Activated T-cell treated with anti-CD3 and anti-CD28 coated beads, Interleukin-2, amount 50 U/mL, for 24 hours (primary cell): ENCODE measurements at regions not wholly inside any gene's neighbourhood (a gene's known extent, or its start where the extent isn't known, plus 50 kb on each side); places are given as distances from the start of the nearest gene placed in this dataset.

Experiments used
- DNase-seq: peaks from one replicate; pipeline ENCODE4 v3.0.0-alpha.2; 2020
- H3K27ac Mint-ChIP-seq: 2 replicates; pipeline ENCODE4 v1.8.0; 2020; ENCODE audit warnings: mild to moderate bottlenecking, mixed read lengths
- H3K27me3 Mint-ChIP-seq: 2 replicates; pipeline ENCODE4 v1.8.0; 2020; ENCODE audit warnings: mixed read lengths
- H3K36me3 Mint-ChIP-seq: 2 replicates; pipeline ENCODE4 v1.8.0; 2020; ENCODE audit warnings: low read depth, mixed read lengths
- H3K4me1 Mint-ChIP-seq: 2 replicates; pipeline ENCODE4 v1.8.0; 2020; ENCODE audit warnings: low read depth, mixed read lengths
- H3K4me3 Mint-ChIP-seq: 2 replicates; pipeline ENCODE4 v1.8.0; 2020; ENCODE audit warnings: mild to moderate bottlenecking, moderate library complexity, mixed read lengths
- H3K9me3 Mint-ChIP-seq: 2 replicates; pipeline ENCODE4 v1.8.0; 2020; ENCODE audit warnings: mixed read lengths

DNA sequence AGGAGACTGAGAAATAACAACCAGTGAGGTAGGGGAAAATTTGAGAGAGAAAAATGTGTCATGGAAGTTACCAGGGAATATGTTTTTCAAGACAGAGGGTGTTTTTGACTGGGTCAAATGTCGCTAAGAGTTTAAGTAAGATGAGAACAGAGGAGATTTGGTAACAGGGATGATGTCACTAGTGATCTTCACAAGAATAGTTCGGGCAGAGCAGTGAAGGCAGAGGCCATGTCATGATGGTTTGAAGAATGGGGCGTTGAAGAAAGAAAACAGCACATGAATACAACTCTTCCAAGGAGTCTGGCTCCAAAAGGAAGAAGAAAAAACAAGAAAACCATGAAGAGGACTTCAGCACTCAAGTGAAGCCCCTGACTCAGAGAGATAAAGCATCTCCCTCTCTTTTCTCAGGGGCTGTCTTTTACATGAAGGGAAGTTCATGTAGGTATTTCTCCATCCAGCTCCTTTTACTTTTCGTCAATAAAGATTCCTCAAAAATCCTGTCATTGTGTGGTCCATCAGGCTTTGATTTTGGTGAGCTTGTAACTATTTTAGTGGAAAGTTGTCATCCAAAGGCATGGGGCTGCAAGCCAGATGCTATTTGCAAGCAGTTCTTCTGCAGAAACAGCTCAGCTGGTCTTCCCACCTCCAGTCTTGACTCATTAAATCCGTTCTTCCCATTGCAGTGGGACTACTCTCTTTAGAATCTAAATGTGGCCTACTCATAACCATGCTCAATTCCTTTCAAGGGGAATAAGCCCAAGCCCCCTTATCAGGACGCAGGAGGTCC, 397.3 kb downstream of the LMX1A start:
- no peaks in the 10 kb centered on the region for H3K27me3 Mint-ChIP-seq
- DNase-seq: no peak

DNA sequence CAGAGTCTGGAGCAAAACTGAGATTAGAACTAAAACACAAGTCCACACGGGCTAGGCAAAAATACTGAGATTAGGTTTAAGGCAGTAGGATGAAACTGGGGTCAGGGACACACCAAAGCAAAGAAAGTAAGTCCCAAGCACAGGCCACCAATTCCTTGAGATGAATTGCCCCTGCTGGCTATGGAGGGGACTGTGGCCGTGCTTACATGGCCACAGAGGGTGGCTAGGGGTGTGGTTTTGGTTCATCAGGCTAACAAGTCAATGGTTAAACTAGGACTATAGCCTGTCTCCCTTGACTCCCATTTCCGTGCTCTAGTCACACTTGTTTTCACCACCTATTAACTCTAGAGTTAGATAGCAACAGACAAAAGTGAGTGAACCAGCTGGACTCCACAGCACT, 394.8 kb downstream of the PBX1 start:
- peaks cover 13% of the 10 kb centered on the region for H3K9me3 Mint-ChIP-seq
- no peaks in the 10 kb centered on the region for H3K36me3 Mint-ChIP-seq
- no peak for DNase-seq
- H3K27ac Mint-ChIP-seq: no peak overlapping the region
- H3K4me1 Mint-ChIP-seq: no peaks in the 10 kb centered on the region
- H3K4me3 Mint-ChIP-seq: no peak overlapping the region
- H3K27me3 Mint-ChIP-seq: no peaks in the 10 kb centered on the region

More for the DNA sequence above, 397.3 kb downstream of the LMX1A start:
- no peaks in the 10 kb centered on the region for H3K36me3 Mint-ChIP-seq
- no peak overlapping the region for H3K4me3 Mint-ChIP-seq
- H3K9me3 Mint-ChIP-seq: peaks cover 7% of the 10 kb centered on the region
- no peaks in the 10 kb centered on the region for H3K4me1 Mint-ChIP-seq
- no peak overlapping the region for H3K27ac Mint-ChIP-seq

DNA sequence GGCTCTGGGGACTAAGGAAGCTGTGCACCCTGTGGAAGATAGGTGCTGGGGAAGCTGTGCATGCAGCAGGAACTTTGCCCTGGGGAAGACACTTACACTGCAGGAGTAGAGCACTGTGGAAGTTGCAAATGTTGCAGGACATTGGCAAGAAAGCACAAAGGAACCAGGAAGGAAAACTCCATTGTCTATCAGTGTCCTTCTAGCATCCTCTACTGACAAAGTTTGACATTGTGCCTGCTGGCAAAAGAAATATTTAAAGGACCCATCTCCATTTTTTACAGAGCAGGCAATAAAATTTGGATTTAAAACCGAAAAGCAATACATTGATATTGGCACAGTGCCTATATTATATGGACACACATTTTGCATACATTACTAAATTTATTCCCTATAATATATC, 394.1 kb downstream of the PBX1 start:
- Mint-ChIP-seq H3K4me3 (no peak overlapping the region), H3K27me3 (no peaks in the 10 kb centered on the region), H3K9me3 (peaks cover 14% of the 10 kb centered on the region), H3K4me1 (no peaks in the 10 kb centered on the region), H3K36me3 (no peaks in the 10 kb centered on the region), H3K27ac (no peak overlapping the region)
- DNase-seq: no peak

DNA sequence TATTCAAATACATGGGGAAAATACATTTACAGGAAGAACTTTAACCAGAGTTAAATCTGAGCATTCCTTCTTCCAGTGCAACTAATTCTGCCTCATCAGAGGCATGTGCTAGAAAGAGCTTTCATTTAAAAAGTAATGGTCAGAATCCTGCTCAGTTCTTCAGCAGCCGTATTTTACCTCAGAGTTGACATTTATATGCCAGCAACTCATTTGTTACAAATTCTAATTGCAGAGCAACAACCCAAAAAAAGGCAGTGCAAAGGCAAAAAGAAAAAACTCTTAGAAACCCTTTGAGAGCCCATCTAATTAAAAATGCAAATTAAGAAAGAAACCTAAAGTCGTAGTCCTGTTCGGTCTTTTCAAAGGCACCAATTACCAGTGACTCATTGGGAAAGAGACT, 392.5 kb downstream of the PBX1 start:
- no peaks in the 10 kb centered on the region for H3K4me1 Mint-ChIP-seq
- H3K4me3 Mint-ChIP-seq: no peak overlapping the region
- no peaks in the 10 kb centered on the region for H3K36me3 Mint-ChIP-seq
- H3K27ac Mint-ChIP-seq: no peak overlapping the region
- DNase-seq: no peak
- H3K9me3 Mint-ChIP-seq: peaks cover 15% of the 10 kb centered on the region
- H3K27me3 Mint-ChIP-seq: no peaks in the 10 kb centered on the region

DNA sequence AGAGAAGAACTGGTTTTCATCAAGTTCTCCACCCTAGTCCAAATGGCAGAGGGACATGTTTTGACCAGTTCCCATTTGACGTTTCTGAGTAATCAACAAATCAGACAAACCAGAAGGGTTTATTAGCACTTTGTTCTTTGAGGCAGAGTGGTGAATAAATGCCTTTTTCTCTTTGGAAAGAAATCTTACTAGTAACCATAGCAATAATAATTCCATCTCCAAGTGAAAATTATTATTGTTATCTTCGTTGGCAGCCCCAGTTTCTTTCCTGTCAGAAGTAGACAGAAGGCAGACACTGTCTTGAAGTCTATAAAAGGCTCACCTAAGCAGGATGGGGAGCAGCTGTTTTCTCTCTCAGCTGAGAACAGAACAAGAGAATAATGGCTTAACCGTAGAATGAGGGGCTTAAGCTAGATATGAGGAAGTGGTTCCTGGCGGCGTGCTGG, 391.6 kb downstream of the PBX1 start:
- Mint-ChIP-seq H3K9me3 (peaks cover 15% of the 10 kb centered on the region), H3K27me3 (no peaks in the 10 kb centered on the region), H3K36me3 (no peaks in the 10 kb centered on the region), H3K4me1 (no peaks in the 10 kb centered on the region), H3K4me3 (no peak overlapping the region), H3K27ac (no peak overlapping the region)
- DNase-seq: no peak

DNA sequence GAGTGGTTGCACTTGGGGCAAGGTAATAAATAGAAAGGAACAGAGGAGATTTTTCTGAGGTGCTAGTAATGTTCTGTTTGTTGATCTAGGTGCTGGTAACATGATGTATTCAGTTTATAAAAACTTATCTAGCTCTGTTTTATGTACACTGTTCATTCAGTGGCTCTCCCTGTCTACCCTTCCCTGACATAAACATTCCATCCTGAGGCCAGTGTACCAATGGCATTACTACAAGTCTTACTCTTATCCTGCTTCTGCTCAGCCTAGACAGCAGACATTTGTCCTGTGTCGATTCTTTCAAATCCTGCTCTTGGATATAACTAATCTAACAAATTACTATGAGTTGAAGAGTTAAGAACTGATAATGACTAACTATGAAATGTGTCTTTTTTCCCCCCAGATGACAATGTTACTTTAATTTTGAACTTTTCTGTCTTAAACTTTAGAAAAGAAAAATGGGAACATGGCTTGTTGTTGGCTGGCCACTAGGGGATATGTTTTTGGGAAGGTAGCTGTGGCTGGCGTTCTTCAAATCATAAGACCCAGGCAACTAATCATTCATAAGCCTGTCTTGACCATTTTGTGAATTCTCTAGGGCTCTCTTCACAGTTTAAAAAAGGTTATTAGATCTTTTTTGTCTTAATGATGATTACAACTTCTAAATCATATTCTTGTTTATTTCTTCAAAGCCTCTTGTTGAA, 390.9 kb downstream of the PBX1 start:
- H3K36me3 Mint-ChIP-seq: no peaks in the 10 kb centered on the region
- DNase-seq: no peak
- no peaks in the 10 kb centered on the region for H3K27me3 Mint-ChIP-seq
- peaks cover 15% of the 10 kb centered on the region for H3K9me3 Mint-ChIP-seq
- no peaks in the 10 kb centered on the region for H3K4me1 Mint-ChIP-seq
- H3K4me3 Mint-ChIP-seq: no peak overlapping the region
- no peak overlapping the region for H3K27ac Mint-ChIP-seq

DNA sequence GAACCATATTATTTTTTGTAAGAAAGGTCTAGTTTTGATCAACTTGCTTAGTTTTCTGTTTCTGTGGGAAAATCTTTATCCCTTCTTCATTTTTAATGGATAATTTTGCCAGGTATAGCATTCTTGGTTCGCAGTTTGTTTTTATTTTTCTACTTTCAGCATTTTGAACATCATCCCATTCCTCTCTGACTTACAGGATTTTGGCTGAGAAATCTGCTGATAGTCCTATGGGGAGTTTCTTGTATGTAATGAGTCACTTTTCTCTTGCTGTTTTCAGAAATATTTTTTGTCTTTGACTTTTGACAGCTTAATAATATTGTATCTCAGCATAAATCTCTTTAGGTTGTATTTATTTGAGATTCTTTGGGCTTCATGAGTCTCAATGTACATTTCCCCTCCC, 389.1 kb downstream of the PBX1 start:
- Mint-ChIP-seq H3K27me3 (no peaks in the 10 kb centered on the region), H3K36me3 (no peaks in the 10 kb centered on the region), H3K4me1 (no peaks in the 10 kb centered on the region), H3K27ac (no peak overlapping the region), H3K9me3 (peaks cover 18% of the 10 kb centered on the region), H3K4me3 (no peak overlapping the region)
- DNase-seq: no peak

DNA sequence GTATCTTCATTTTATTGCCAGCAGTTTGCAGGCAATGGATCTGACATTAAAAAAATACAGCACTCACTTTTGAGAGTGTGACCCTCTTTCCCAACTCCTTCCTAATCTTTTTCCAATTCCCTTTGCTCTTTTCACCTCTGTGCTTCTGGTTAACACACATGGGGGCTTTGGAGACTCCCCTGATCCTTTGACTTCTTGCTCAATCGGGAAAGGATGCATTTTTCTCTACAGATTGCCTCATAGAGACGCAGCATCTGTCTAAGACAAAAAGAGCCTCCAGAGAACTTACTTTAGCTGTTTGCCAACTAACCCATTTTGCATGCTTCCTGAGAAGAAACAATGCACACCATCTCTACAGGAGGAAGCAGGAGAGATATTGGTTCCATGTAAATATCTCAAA, 378.3 kb downstream of the PBX1 start:
- Mint-ChIP-seq H3K4me1 (no peaks in the 10 kb centered on the region), H3K27me3 (no peaks in the 10 kb centered on the region), H3K4me3 (no peak overlapping the region), H3K27ac (no peak overlapping the region), H3K36me3 (no peaks in the 10 kb centered on the region), H3K9me3 (peaks cover 4% of the 10 kb centered on the region)
- no peak for DNase-seq

DNA sequence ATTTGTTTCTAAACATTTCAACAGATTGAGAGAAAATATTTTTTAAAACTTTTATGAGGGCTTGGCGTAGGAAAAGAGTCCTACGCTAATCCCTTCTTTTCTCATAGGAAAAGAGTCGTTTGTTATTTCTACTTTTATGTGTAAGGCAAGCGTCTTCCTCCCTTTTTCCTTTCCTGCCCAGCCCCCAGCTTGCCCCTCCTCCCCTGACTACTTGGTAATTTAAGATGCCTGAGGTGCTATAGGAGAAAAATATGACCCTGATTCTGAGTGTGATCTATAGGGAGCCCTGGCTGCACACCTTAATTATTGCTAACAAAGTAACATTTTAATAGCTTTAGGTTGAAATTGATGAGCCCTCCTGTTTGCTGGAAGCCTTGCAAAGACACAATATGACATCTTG, 373.6 kb downstream of the PBX1 start:
- Mint-ChIP-seq H3K27ac (no peak overlapping the region), H3K36me3 (no peaks in the 10 kb centered on the region), H3K4me1 (no peaks in the 10 kb centered on the region), H3K27me3 (no peaks in the 10 kb centered on the region), H3K4me3 (no peak overlapping the region), H3K9me3 (no peaks in the 10 kb centered on the region)
- DNase-seq: no peak

DNA sequence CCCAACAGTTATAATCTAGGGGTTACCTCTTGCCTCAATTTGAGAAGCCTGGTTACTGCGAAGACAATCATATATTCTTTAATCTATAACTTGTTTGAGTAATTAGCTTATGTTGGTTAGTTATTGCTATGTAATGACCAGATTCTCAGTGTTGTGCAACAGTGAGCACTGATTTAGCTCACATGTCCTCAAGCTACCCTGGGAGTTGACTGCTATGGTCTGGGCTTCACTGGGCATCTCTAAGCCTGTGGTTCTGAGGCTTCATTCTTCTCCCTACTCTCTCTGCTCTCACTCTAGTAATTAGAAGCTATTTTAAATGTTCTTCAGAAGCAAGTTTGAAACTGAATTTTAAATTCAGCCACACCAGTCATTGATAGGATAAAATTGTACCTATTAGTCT, 371.8 kb downstream of the PBX1 start:
- H3K27me3 Mint-ChIP-seq: no peaks in the 10 kb centered on the region
- H3K9me3 Mint-ChIP-seq: no peaks in the 10 kb centered on the region
- no peak for DNase-seq
- H3K36me3 Mint-ChIP-seq: no peaks in the 10 kb centered on the region
- no peak overlapping the region for H3K27ac Mint-ChIP-seq
- H3K4me3 Mint-ChIP-seq: no peak overlapping the region
- no peaks in the 10 kb centered on the region for H3K4me1 Mint-ChIP-seq

DNA sequence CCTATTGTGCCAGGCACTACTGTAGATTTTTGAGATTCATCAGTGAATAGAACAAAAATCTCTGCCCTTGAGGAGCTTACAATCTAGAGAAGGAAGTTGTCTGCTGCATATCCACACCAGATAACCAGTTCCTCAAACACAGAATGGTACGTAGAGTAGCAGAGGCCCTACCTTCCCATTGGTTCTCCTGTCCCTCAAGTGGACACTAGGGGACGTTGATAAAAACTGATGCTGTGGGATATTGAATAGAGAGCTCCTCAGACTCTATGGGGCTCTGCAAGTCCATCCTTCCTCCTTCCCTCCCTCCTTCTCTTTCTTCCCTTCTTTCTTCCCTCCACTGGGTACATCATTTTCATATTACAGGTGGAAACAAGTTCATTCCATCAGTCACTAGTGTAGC, 371.3 kb downstream of the PBX1 start:
- Mint-ChIP-seq H3K9me3 (no peaks in the 10 kb centered on the region), H3K27me3 (no peaks in the 10 kb centered on the region), H3K4me1 (no peaks in the 10 kb centered on the region), H3K36me3 (no peaks in the 10 kb centered on the region), H3K27ac (no peak overlapping the region), H3K4me3 (no peak overlapping the region)
- DNase-seq: no peak

DNA sequence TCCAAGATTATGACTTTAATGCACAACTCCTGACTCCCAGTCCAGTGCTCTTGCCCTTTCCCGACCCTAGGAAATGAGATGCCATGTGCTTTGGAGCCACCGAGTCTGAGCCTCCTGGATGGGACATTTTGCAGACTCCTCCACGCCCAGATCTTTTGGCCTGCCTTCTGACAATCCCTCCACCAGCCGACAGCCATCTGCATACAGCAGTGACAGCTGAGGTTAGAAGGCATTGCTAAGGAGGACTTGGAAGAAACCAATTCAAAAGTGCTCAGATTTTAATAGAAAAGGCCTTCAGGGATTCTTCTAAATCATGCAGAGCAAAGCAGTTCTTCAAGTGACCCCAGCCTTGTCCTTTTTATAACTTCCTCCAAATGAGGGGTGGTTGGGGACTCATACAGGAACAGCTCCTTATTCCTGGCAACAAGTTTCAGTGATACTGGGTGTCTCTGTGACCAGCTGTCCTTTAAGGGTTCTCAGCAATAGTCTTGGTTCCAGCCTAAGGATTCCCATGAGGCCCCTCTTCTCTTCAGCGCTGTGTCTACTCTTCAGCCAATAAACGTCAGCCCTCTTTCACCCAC, 369.3 kb downstream of the PBX1 start:
- no peaks in the 10 kb centered on the region for H3K27me3 Mint-ChIP-seq
- H3K9me3 Mint-ChIP-seq: no peaks in the 10 kb centered on the region
- no peak overlapping the region for H3K27ac Mint-ChIP-seq
- no peak for DNase-seq
- H3K4me3 Mint-ChIP-seq: no peak overlapping the region
- no peaks in the 10 kb centered on the region for H3K36me3 Mint-ChIP-seq
- H3K4me1 Mint-ChIP-seq: no peaks in the 10 kb centered on the region

DNA sequence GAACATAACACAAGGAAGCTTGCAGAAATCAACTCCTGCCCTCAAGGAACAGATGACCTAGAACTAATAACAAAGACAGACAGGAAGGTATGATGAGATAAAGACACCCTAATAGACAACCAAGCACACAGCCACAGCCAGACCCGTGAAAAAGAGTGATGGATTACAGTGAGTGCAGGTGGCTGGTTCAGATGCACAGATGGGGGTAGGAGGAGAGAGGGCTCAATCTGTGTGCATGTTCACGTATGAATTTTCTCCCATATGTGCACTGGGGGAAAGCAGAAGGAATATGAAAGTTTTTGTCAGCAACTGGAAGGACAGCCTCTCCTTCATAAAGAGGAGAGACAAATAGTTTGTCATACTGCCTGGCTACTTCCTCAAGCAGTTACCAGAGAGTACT, 367.1 kb downstream of the PBX1 start:
- Mint-ChIP-seq H3K4me3 (no peak overlapping the region), H3K27me3 (no peaks in the 10 kb centered on the region), H3K27ac (no peak overlapping the region), H3K4me1 (no peaks in the 10 kb centered on the region), H3K9me3 (no peaks in the 10 kb centered on the region), H3K36me3 (no peaks in the 10 kb centered on the region)
- no peak for DNase-seq

DNA sequence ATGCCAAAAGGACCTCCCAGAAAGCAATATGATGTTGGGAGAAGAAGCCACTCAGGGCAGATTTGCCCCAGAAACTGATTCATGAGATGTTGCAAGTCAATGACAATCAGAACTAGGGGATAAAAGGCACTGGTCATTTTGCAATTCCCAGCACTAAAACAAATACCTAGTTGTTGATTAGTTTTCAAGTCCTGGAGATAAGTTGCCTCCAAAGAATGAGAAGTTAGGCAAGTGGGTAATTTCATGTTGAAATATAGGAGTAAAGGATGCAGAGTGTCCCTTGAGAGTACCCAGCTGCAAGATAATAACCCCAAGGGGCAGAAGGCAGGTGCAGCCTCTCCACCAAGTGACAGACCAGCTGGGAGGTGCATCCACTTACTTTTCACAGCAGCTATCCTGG, 363.6 kb downstream of the PBX1 start:
- Mint-ChIP-seq H3K9me3 (no peaks in the 10 kb centered on the region), H3K36me3 (no peaks in the 10 kb centered on the region), H3K4me1 (no peaks in the 10 kb centered on the region), H3K27me3 (no peaks in the 10 kb centered on the region), H3K27ac (no peak overlapping the region), H3K4me3 (no peak overlapping the region)
- no peak for DNase-seq

DNA sequence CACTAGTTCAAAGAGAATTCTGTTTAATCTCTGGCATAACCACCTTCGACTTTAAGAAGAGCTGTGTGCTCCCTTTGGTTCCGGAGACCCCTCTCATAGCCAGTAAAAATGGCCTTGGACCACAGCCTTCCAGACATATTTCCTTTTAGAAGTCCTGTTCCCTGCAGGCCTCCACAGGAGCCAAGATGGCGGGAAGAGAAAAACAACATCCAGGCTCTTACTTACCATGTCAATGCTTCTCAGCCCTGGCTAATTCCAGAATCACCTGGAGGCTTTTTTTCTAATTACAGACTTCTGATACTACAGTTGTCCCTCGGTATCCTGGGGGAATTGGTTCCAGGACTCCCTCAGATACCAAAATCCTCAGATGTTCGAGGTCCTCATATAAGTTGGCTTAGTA, 362.5 kb downstream of the PBX1 start:
- H3K27me3 Mint-ChIP-seq: no peaks in the 10 kb centered on the region
- H3K9me3 Mint-ChIP-seq: no peaks in the 10 kb centered on the region
- no peak for DNase-seq
- no peaks in the 10 kb centered on the region for H3K4me1 Mint-ChIP-seq
- no peaks in the 10 kb centered on the region for H3K36me3 Mint-ChIP-seq
- H3K4me3 Mint-ChIP-seq: no peak overlapping the region
- H3K27ac Mint-ChIP-seq: no peak overlapping the region
